ENCODE measurements at regions not wholly inside any gene's neighbourhood (a gene's known extent, or its start where the extent isn't known, plus 50 kb on each side); places are given as distances from the start of the nearest gene placed in this dataset.

DNA sequence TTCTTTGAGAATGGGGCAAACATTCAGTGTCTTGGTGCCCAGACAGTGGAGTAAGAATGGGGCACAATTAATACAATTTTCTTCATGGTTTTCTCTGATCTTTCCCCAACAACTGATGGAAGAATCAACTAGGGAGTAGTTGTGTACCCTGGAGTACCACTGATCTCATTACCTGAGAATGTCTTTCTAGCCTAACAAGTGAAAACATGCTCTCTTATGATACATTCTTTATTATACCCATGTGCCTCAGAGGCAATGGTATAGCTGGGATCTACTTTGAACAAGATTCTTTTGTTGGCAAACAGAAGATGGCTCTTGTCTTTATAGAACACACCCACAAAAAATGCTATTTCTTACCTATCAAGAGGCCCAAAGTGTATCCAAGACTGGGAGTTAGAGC is 250.6 kb upstream of the CMC1 start:
- no peak for TF ChIP-seq POLR2A (IDR thresholded peaks at IDR 0.05)
- TF ChIP-seq, protein P1, sequence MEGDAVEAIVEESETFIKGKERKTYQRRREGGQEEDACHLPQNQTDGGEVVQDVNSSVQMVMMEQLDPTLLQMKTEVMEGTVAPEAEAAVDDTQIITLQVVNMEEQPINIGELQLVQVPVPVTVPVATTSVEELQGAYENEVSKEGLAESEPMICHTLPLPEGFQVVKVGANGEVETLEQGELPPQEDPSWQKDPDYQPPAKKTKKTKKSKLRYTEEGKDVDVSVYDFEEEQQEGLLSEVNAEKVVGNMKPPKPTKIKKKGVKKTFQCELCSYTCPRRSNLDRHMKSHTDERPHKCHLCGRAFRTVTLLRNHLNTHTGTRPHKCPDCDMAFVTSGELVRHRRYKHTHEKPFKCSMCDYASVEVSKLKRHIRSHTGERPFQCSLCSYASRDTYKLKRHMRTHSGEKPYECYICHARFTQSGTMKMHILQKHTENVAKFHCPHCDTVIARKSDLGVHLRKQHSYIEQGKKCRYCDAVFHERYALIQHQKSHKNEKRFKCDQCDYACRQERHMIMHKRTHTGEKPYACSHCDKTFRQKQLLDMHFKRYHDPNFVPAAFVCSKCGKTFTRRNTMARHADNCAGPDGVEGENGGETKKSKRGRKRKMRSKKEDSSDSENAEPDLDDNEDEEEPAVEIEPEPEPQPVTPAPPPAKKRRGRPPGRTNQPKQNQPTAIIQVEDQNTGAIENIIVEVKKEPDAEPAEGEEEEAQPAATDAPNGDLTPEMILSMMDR (IDR thresholded peaks at IDR 0.05) = no peak
